Mesothelial cell of epicardium (in vitro differentiated cells): ENCODE measurements at regions not wholly inside any gene's neighbourhood (a gene's known extent, or its start where the extent isn't known, plus 50 kb on each side); places are given as distances from the start of the nearest gene placed in this dataset.

Experiments used
- DNase-seq, 2 experiments: peaks; one replicate each; pipeline ENCODE4 v3.0.0; 2021; ENCODE audit warnings: low spot score in 2 of 2; ENCODE audit not compliant: unreplicated experiment in 2 of 2
- H3K27ac Mint-ChIP-seq: 2 replicates; pipeline ENCODE4 v1.8.0; 2021; ENCODE audit warnings: mixed read lengths
- H3K27me3 Mint-ChIP-seq: 2 replicates; pipeline ENCODE4 v1.8.0; 2021; ENCODE audit warnings: low read depth, mixed read lengths
- H3K36me3 Mint-ChIP-seq: 2 replicates; pipeline ENCODE4 v1.8.0; 2021; ENCODE audit warnings: mixed read lengths
- H3K4me1 Mint-ChIP-seq: 2 replicates; pipeline ENCODE4 v1.8.0; 2021; ENCODE audit warnings: mixed read lengths
- H3K4me3 Mint-ChIP-seq: 2 replicates; pipeline ENCODE4 v1.8.0; 2021; ENCODE audit warnings: mild to moderate bottlenecking, moderate library complexity, mixed read lengths
- H3K9me3 Mint-ChIP-seq: 2 replicates; pipeline ENCODE4 v1.8.0; 2021; ENCODE audit warnings: mixed read lengths
- CTCF ChIP-seq: fragments of 200-600 bp; sonication (generic); IDR thresholded peaks from one replicate; pipeline ENCODE4 v1.5.0; 2021; ENCODE audit warnings: antibody characterized with exemption; ENCODE audit not compliant: unreplicated experiment

- Mint-ChIP-seq H3K4me1 (no peaks in the 10 kb centered on the region), H3K36me3 (no peaks in the 10 kb centered on the region), H3K27ac (no peak overlapping the region), H3K9me3 (no peaks in the 10 kb centered on the region), H3K4me3 (no peak overlapping the region), H3K27me3 (no peaks in the 10 kb centered on the region)
- no peak for TF ChIP-seq CTCF
- no peak for DNase-seq
Observed at GRCh38 chr20:50270569-50270968, 79.9 kb downstream of the CEBPB start.

GRCh38 chr20:50271176-50271575, 80.5 kb downstream of the CEBPB start:
- no peak overlapping the region for H3K4me3 Mint-ChIP-seq

GRCh38 chr20:50271612-50272011, 81.0 kb downstream of the CEBPB start:
- Mint-ChIP-seq H3K27me3 (no peaks in the 10 kb centered on the region), H3K4me3 (no peak overlapping the region), H3K36me3 (no peaks in the 10 kb centered on the region), H3K4me1 (no peaks in the 10 kb centered on the region), H3K9me3 (no peaks in the 10 kb centered on the region), H3K27ac (no peak overlapping the region)
- no peak for TF ChIP-seq CTCF
- no peak for DNase-seq

More at GRCh38 chr20:50271176-50271575, 80.5 kb downstream of the CEBPB start:
- H3K27me3 Mint-ChIP-seq: no peaks in the 10 kb centered on the region
- no peaks in the 10 kb centered on the region for H3K4me1 Mint-ChIP-seq
- H3K27ac Mint-ChIP-seq: no peak overlapping the region
- no peaks in the 10 kb centered on the region for H3K36me3 Mint-ChIP-seq
- DNase-seq: no peak
- H3K9me3 Mint-ChIP-seq: no peaks in the 10 kb centered on the region
- TF ChIP-seq CTCF: no peak

GRCh38 chr20:50272030-50272723, 81.5 kb downstream of the CEBPB start:
- Mint-ChIP-seq H3K4me1 (no peaks in the 10 kb centered on the region), H3K27me3 (no peaks in the 10 kb centered on the region), H3K9me3 (no peaks in the 10 kb centered on the region), H3K36me3 (no peaks in the 10 kb centered on the region), H3K4me3 (no peak overlapping the region), H3K27ac (no peak overlapping the region)
- TF ChIP-seq CTCF: no peak
- DNase-seq: no peak

GRCh38 chr20:50272724-50273446, 82.3 kb downstream of the CEBPB start:
- no peak for TF ChIP-seq CTCF

More at GRCh38 chr20:50272724-50273446, 82.3 kb downstream of the CEBPB start:
- H3K36me3 Mint-ChIP-seq: no peaks in the 10 kb centered on the region
- no peak overlapping the region for H3K4me3 Mint-ChIP-seq
- DNase-seq: no peak
- H3K4me1 Mint-ChIP-seq: no peaks in the 10 kb centered on the region
- peak overlapping the region; percentile 12 for H3K27ac Mint-ChIP-seq
- H3K27me3 Mint-ChIP-seq: no peaks in the 10 kb centered on the region
- H3K9me3 Mint-ChIP-seq: no peaks in the 10 kb centered on the region
